ENCODE measurements at regions not wholly inside any gene's neighbourhood (a gene's known extent, or its start where the extent isn't known, plus 50 kb on each side); places are given as distances from the start of the nearest gene placed in this dataset.

DNA sequence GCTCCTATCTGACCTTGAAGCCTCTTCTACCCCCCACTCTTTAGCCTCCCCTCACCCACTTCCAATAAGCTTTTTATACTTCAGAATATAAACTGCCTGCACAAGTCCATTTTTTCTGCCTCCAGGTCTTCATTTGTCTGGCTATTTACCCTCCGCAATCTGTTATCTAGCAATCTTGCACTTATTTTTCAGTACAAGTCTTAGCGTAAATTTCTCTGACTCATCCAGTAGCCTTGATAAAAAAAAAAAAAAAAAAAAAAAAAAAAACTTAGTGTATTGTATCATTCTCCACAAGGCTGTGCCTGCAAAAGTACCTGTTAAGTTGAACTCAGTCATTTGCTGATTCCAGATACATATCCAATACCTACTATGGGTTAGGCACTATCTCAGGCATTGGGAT lies 219.5 kb upstream of the DKK2 start:
- DNase-seq (no peak), ATAC-seq (ENCODE audit: insufficient read depth, low read depth) (no peak)
- no peak overlapping the region for H3K9ac ChIP-seq (ENCODE audit: low read depth, low read length)
- H3K4me1 ChIP-seq (ENCODE audit: insufficient read depth, low read length): no peaks in the 10 kb centered on the region
- H3K4me2 ChIP-seq (ENCODE audit: insufficient read depth, low read length): no peak overlapping the region
- TF ChIP-seq EZH2 (IDR thresholded peaks at IDR 0.05; ENCODE audit: borderline replicate concordance, low read depth, low read length, severe bottlenecking) (no peak), CTCF (IDR thresholded peaks at IDR 0.05; ENCODE audit: borderline replicate concordance, extremely low read depth, low read length, poor library complexity, severe bottlenecking) (no peak)
- no peak overlapping the region for H2AFZ ChIP-seq (ENCODE audit: low read depth, low read length)
- no peaks in the 10 kb centered on the region for H3K36me3 ChIP-seq (ENCODE audit: insufficient read depth, low read length)
- H3K79me2 ChIP-seq (ENCODE audit: insufficient read depth, low read length): no peaks in the 10 kb centered on the region
- H3K9me3 ChIP-seq (ENCODE audit: insufficient read depth, low read length, severe bottlenecking): no peaks in the 10 kb centered on the region
- H3K27me3 ChIP-seq (ENCODE audit: insufficient read depth, low read length, poor library complexity): peaks cover 3% of the 10 kb centered on the region
- H3K4me3 ChIP-seq (ENCODE audit: low read depth in 1 of 2, low read length in 2 of 2): no peak overlapping the region
- no peak overlapping the region for H3K27ac ChIP-seq (ENCODE audit: low read length)
- no peaks in the 10 kb centered on the region for H4K20me1 ChIP-seq (ENCODE audit: insufficient read depth, low read length)

GRCh38 chr4:107255114-107255513 lies 219.0 kb upstream of the DKK2 start:
- Histone ChIP-seq H3K9me3 (ENCODE audit: insufficient read depth, low read length, severe bottlenecking) (no peaks in the 10 kb centered on the region), H4K20me1 (ENCODE audit: insufficient read depth, low read length) (no peaks in the 10 kb centered on the region), H3K27me3 (ENCODE audit: insufficient read depth, low read length, poor library complexity) (peaks cover 3% of the 10 kb centered on the region), H2AFZ (ENCODE audit: low read depth, low read length) (no peak overlapping the region), H3K4me2 (ENCODE audit: insufficient read depth, low read length) (no peak overlapping the region), H3K36me3 (ENCODE audit: insufficient read depth, low read length) (no peaks in the 10 kb centered on the region), H3K9ac (ENCODE audit: low read depth, low read length) (no peak overlapping the region), H3K4me1 (ENCODE audit: insufficient read depth, low read length) (no peaks in the 10 kb centered on the region), H3K79me2 (ENCODE audit: insufficient read depth, low read length) (no peaks in the 10 kb centered on the region), H3K27ac (ENCODE audit: low read length) (no peak overlapping the region), H3K4me3 (ENCODE audit: low read depth in 1 of 2, low read length in 2 of 2) (no peak overlapping the region)
- no peak for DNase-seq
- ATAC-seq (ENCODE audit: insufficient read depth, low read depth): no peak
- TF ChIP-seq EZH2 (IDR thresholded peaks at IDR 0.05; ENCODE audit: borderline replicate concordance, low read depth, low read length, severe bottlenecking) (no peak), CTCF (IDR thresholded peaks at IDR 0.05; ENCODE audit: borderline replicate concordance, extremely low read depth, low read length, poor library complexity, severe bottlenecking) (no peak)

GRCh38 chr4:107253579-107254068 lies 217.5 kb upstream of the DKK2 start:
- ATAC-seq (ENCODE audit: insufficient read depth, low read depth): no peak

More at GRCh38 chr4:107253579-107254068, 217.5 kb upstream of the DKK2 start:
- DNase-seq: no peak
- Histone ChIP-seq H3K9me3 (ENCODE audit: insufficient read depth, low read length, severe bottlenecking) (no peaks in the 10 kb centered on the region), H3K4me3 (ENCODE audit: low read depth in 1 of 2, low read length in 2 of 2) (no peak overlapping the region), H3K27ac (ENCODE audit: low read length) (no peak overlapping the region), H3K9ac (ENCODE audit: low read depth, low read length) (no peak overlapping the region), H3K4me2 (ENCODE audit: insufficient read depth, low read length) (no peak overlapping the region), H2AFZ (ENCODE audit: low read depth, low read length) (no peak overlapping the region), H4K20me1 (ENCODE audit: insufficient read depth, low read length) (no peaks in the 10 kb centered on the region), H3K79me2 (ENCODE audit: insufficient read depth, low read length) (no peaks in the 10 kb centered on the region), H3K4me1 (ENCODE audit: insufficient read depth, low read length) (no peaks in the 10 kb centered on the region), H3K36me3 (ENCODE audit: insufficient read depth, low read length) (no peaks in the 10 kb centered on the region), H3K27me3 (ENCODE audit: insufficient read depth, low read length, poor library complexity) (peaks cover 3% of the 10 kb centered on the region)
- no peak for TF ChIP-seq EZH2 (IDR thresholded peaks at IDR 0.05; ENCODE audit: borderline replicate concordance, low read depth, low read length, severe bottlenecking)
- no peak for TF ChIP-seq CTCF (IDR thresholded peaks at IDR 0.05; ENCODE audit: borderline replicate concordance, extremely low read depth, low read length, poor library complexity, severe bottlenecking)
